GM12873 (cell line): ENCODE measurements at regions not wholly inside any gene's neighbourhood (a gene's known extent, or its start where the extent isn't known, plus 50 kb on each side); places are given as distances from the start of the nearest gene placed in this dataset.
A peak's percentile ranks its signal among the peaks of the same experiment; 100 is the strongest.

Experiments
- TF ChIP-seq, protein P1 (sequence below): IDR thresholded peaks from 2 replicates; pipeline ENCODE4 v1.5.1; 2012; ENCODE audit warnings: low read depth, mild to moderate bottlenecking, moderate library complexity, low read length, control low read depth; ENCODE audit not compliant: insufficient read depth; ENCODE audit errors: missing control alignments

DNA sequence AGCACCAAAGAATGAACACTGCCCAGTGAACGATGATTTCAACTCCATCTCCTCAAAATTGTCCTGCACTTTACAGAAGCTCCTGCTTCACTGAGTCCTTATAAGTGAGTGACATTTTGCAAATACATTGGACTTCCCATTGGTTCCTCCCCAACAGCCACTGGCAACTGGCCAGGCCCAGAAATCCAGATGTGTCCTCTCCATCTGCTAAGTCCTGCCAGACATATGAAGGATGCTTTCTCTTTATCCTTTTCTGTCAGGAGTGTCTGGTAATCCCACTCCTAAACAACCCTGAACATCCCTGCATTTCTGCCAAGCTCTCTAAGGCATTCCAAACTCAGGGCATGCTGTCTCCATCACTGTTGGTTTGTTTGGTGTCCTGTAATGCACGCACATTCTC lies 271.8 kb downstream of the RRAGC start:
- TF ChIP-seq, protein P1, sequence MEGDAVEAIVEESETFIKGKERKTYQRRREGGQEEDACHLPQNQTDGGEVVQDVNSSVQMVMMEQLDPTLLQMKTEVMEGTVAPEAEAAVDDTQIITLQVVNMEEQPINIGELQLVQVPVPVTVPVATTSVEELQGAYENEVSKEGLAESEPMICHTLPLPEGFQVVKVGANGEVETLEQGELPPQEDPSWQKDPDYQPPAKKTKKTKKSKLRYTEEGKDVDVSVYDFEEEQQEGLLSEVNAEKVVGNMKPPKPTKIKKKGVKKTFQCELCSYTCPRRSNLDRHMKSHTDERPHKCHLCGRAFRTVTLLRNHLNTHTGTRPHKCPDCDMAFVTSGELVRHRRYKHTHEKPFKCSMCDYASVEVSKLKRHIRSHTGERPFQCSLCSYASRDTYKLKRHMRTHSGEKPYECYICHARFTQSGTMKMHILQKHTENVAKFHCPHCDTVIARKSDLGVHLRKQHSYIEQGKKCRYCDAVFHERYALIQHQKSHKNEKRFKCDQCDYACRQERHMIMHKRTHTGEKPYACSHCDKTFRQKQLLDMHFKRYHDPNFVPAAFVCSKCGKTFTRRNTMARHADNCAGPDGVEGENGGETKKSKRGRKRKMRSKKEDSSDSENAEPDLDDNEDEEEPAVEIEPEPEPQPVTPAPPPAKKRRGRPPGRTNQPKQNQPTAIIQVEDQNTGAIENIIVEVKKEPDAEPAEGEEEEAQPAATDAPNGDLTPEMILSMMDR = no peak

DNA sequence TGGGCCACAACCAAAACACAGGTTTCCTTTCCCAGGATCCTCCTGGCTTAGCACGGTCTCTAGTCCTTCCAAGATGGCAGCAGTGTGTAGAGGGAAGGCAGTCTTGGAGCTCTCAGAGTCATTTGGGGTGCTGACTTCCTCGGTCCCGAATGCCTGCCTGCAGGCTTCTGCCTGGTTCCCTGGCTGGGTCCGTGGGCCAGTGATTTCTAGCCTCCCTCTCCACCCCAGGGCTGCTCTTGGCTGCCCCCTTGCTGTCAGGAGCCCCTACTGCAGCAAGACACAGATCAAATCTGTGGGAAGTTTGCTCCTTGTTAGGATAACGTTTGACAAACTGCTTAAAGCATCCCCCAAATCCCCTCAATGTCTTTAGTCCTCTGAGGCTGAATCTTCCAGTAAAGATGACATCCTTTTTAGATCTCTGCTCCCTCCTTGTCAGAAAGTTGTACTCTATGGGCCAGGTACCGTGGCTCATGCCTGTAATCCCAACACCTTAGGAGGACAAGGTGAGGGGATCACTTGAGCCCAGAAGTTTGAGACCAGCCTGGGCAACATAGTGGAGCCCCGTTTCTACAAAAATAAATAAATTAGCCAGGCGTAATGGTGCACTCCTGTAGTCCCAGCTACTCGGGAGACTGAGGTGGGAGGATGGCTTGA lies 272.5 kb downstream of the RRAGC start:
- TF ChIP-seq, protein P1 = peak; percentile 99

DNA sequence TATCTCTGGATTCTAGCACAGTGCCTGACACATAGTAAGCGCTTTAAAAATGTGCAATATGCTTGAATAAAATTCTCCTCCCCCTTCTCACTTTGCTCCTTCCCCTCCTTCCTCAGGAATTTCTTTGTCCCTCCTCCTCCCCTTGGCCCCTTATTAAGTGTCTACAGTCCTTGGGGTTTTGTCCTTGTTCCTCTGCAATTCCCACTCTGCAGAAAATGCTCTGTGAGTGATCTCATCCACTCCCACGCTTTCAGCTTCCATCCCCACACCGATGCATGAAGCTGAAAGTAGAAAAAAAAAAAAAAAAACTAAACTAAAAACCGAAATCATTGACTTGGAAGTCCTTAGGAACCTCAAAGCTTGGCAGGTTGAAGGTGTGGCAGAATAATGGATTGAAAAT lies 273.6 kb downstream of the RRAGC start:
- TF ChIP-seq, protein P1 = no peak

- TF ChIP-seq, protein P1 = no peak
Measured at GRCh38 chr1:38585460-38585859, 274.1 kb downstream of the RRAGC start.

DNA sequence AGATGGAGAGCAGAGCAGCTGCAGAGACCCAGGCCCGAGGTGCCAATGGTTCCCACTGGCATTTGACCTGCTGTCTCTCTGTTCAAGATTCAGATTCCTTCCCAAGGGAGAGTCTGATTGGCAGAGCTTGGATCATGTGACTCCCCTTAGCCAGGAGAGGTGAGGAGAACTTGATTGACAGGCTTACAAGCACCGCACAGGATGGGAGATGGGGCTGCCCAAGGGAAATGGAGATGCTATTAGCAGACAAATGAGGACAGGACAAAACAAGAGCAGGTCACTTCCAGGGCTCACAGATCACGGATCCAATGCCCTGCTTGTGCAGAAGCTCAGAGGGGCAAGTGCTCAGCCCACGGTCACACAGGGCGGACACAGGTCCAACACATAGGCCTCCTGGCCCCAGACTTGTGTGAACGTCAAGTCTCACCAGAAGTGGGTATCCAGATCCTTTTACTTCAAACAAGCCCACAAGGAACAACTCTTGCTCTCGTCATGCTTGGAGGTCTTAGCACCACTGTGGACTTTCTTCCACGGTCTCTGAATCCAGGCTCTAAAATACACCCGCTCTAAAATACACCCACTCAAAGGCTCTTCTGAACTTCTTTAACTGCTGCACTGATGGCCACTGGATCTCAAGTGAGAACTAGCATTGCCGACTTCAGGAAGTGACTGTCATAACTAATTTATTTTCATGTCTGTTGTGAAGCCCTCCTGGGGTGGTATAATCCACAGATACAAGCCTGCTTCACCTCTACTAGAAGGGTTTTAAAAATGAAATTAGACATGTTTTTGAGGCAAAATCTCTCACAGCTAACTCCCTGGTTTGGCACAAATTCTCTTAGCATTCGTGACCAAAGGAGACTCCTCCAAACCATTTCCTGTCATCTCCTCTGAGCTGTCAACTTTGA lies 274.9 kb downstream of the RRAGC start:
- TF ChIP-seq, protein P1 = no peak

GRCh38 chr1:38581396-38581795 lies 278.2 kb downstream of the RRAGC start:
- TF ChIP-seq, protein P1 = no peak

GRCh38 chr1:38580594-38580993 lies 279.0 kb downstream of the RRAGC start:
- TF ChIP-seq, protein P1 = no peak
